Sigmoid colon (tissue), 6 donors: ENCODE measurements at regions not wholly inside any gene's neighbourhood (a gene's known extent, or its start where the extent isn't known, plus 50 kb on each side); places are given as distances from the start of the nearest gene placed in this dataset.
"Not testable (repeated sequence)": the region's sequence is repeated elsewhere in the genome, so short reads cannot be mapped to it uniquely, and the experiment has no call there.

ENCODE experiments used
- DNase-seq: peaks from one replicate; pipeline ENCODE4 v3.0.0-alpha.2; 2019
- H3K27ac ChIP-seq, 4 donors: fragments of 200-600 bp; sonication (generic); one replicate each; pipeline ENCODE4 v1.5.1; 2016 to 2019; ENCODE audit warnings: mild to moderate bottlenecking in 1 of 4
- H3K27me3 ChIP-seq, 3 donors: fragments of 200-600 bp; sonication (generic); one replicate each; pipeline ENCODE4 v1.5.1; 2019; ENCODE audit warnings: mild to moderate bottlenecking in 1 of 3
- H3K36me3 ChIP-seq, 4 donors: fragments of 200-600 bp; sonication (generic); one replicate each; pipeline ENCODE4 v1.5.1; 2016 to 2019
- H3K4me1 ChIP-seq, 4 donors: fragments of 200-600 bp; sonication (generic); one replicate each; pipeline ENCODE4 v1.5.1; 2017 to 2019
- H3K4me3 ChIP-seq, 4 donors: fragments of 200-600 bp; sonication (generic); one replicate each; pipeline ENCODE4 v1.5.1; 2017 to 2019; ENCODE audit warnings: mild to moderate bottlenecking in 2 of 4, moderate library complexity in 1 of 4
- H3K9me3 ChIP-seq, 4 donors: fragments of 200-600 bp in 3 of 4; sonication (generic) in 3 of 4; one replicate each; pipeline versions ENCODE4 v1.5.1 to v1.6.1; 2013 to 2019
- EP300 ChIP-seq, 4 donors: sonication (generic); formaldehyde crosslinking; IDR thresholded peaks; one replicate each; pipeline ENCODE4 v1.6.1; 2017; ENCODE audit warnings: antibody characterized with exemption in 4 of 4
- POLR2A ChIP-seq, 2 donors: fragments of 450-650 bp; IDR thresholded peaks; one replicate each; pipeline ENCODE4 v1.6.1; 2016; ENCODE audit warnings: antibody characterized with exemption in 2 of 2, mild to moderate bottlenecking in 2 of 2, moderate library complexity in 2 of 2
- POLR2AphosphoS5 ChIP-seq, 4 donors: sonication (generic); formaldehyde crosslinking; IDR thresholded peaks; one replicate each; pipeline ENCODE4 v1.6.1; 2017; ENCODE audit warnings: antibody characterized with exemption in 4 of 4
- WGBS, 2 donors: extraction: QIAGEN DNeasy Blood & Tissue Kit; methylation state at CpG; one replicate each; pipeline ENCODE4 v1.1.7; 2013; 5-methylcytosine and 5-hydroxymethylcytosine counted together
- intact Hi-C: fragments of 100-400 bp; cut with DNase I; formaldehyde crosslinking; loops from one replicate; pipeline ENCODE4 v1.15.1; 2023
- TF ChIP-seq, protein P1 (sequence below), 4 experiments: fragments of 450-650 bp in 3 of 4; fragments of 200-600 bp in 1 of 4; IDR thresholded peaks; one replicate each; pipeline ENCODE4 v1.5.1; 2016 to 2019; ENCODE audit warnings: antibody characterized with exemption in 4 of 4, mild to moderate bottlenecking in 3 of 4, moderate library complexity in 2 of 4
- donor health status: healthy with polysubstance abuse.
- donor health status: healthy.

GRCh38 chr5:58314356-58315210 is 145.3 kb downstream of the PLK2 start:
- no peaks in the 10 kb centered on the region for H3K4me1 ChIP-seq
- 65 to 81% methylated on average over 4 of the region's 4 CpGs for WGBS, 2 donors
- H3K27me3 ChIP-seq: no peaks in the 10 kb centered on the region
- intact Hi-C loops: no loop called here
- no peak overlapping the region for H3K4me3 ChIP-seq
- DNase-seq: no peak
- no peaks in the 10 kb centered on the region for H3K9me3 ChIP-seq
- no peaks in the 10 kb centered on the region for H3K36me3 ChIP-seq
- H3K27ac ChIP-seq: no peak overlapping the region
- no peak for TF ChIP-seq EP300 (IDR thresholded peaks at IDR 0.05)
- TF ChIP-seq, protein P1, sequence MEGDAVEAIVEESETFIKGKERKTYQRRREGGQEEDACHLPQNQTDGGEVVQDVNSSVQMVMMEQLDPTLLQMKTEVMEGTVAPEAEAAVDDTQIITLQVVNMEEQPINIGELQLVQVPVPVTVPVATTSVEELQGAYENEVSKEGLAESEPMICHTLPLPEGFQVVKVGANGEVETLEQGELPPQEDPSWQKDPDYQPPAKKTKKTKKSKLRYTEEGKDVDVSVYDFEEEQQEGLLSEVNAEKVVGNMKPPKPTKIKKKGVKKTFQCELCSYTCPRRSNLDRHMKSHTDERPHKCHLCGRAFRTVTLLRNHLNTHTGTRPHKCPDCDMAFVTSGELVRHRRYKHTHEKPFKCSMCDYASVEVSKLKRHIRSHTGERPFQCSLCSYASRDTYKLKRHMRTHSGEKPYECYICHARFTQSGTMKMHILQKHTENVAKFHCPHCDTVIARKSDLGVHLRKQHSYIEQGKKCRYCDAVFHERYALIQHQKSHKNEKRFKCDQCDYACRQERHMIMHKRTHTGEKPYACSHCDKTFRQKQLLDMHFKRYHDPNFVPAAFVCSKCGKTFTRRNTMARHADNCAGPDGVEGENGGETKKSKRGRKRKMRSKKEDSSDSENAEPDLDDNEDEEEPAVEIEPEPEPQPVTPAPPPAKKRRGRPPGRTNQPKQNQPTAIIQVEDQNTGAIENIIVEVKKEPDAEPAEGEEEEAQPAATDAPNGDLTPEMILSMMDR (IDR thresholded peaks at IDR 0.05): no peak

DNA sequence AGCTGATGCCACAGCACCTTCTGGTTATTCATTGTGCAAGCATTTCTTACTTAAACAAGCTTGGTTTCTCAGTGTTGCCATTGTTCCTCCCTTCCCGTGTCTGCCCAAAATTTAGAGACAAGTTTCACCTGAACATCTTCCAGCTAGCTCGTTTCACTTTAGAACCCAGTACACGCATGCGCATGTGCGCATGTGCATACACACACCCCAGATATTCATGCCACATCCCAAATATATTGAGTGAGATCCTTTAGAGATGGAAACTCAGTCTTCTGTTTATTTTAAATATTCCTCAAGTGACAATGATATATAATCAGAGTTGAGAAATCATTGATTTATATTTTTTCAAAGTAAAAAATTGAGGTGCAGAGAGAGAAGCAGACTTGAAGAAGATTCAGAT is 147.6 kb downstream of the PLK2 start:
- no peaks in the 10 kb centered on the region for H3K36me3 ChIP-seq
- no peak for DNase-seq
- H3K9me3 ChIP-seq: no peaks in the 10 kb centered on the region
- no peak for TF ChIP-seq POLR2AphosphoS5 (IDR thresholded peaks at IDR 0.05)
- TF ChIP-seq POLR2A (IDR thresholded peaks at IDR 0.05): no peak
- TF ChIP-seq, protein P1 (IDR thresholded peaks at IDR 0.05): no peak
- no peak for TF ChIP-seq EP300 (IDR thresholded peaks at IDR 0.05)
- no peak overlapping the region for H3K4me3 ChIP-seq
- no peak overlapping the region for H3K27ac ChIP-seq
- H3K27me3 ChIP-seq: no peaks in the 10 kb centered on the region
- WGBS, 2 donors: 81 to 84% methylated on average over 5 of the region's 5 CpGs
- H3K4me1 ChIP-seq: no peaks in the 10 kb centered on the region
- intact Hi-C loops: no loop called here

GRCh38 chr5:58311526-58311925 is 148.4 kb downstream of the PLK2 start:
- no peak for DNase-seq
- no peak for TF ChIP-seq POLR2A (IDR thresholded peaks at IDR 0.05)
- TF ChIP-seq POLR2AphosphoS5 (IDR thresholded peaks at IDR 0.05): no peak
- no peak for TF ChIP-seq EP300 (IDR thresholded peaks at IDR 0.05)
- TF ChIP-seq, protein P1 (IDR thresholded peaks at IDR 0.05): no peak
- Histone ChIP-seq H3K4me3 (no peak overlapping the region), H3K27ac (no peak overlapping the region), H3K27me3 (no peaks in the 10 kb centered on the region), H3K4me1 (no peaks in the 10 kb centered on the region), H3K36me3 (no peaks in the 10 kb centered on the region), H3K9me3 (no peaks in the 10 kb centered on the region)
- intact Hi-C loops: no loop called here
- 87 to 91% methylated on average over 3 of the region's 3 CpGs for WGBS, 2 donors

- H3K4me1 ChIP-seq, H3K4me3 ChIP-seq, H3K36me3 ChIP-seq, DNase-seq, intact Hi-C loops, H3K9me3 ChIP-seq, H3K27me3 ChIP-seq, H3K27ac ChIP-seq: not testable (repeated sequence)
- 55 to 82% methylated on average over 2 of the region's 2 CpGs for WGBS, 2 donors
Observed at GRCh38 chr5:58308384-58308783, 151.5 kb downstream of the PLK2 start.

GRCh38 chr5:58300346-58300895 is 159.5 kb downstream of the PLK2 start:
- TF ChIP-seq, protein P1 (IDR thresholded peaks at IDR 0.05): no peak
- Histone ChIP-seq H3K4me3 (no peak overlapping the region), H3K27ac (no peak overlapping the region), H3K27me3 (no peaks in the 10 kb centered on the region), H3K4me1 (no peaks in the 10 kb centered on the region), H3K36me3 (no peaks in the 10 kb centered on the region), H3K9me3 (no peaks in the 10 kb centered on the region)
- DNase-seq: no peak
- intact Hi-C loops: no loop called here
- WGBS, 2 donors: 79 to 83% methylated on average over 2 of the region's 2 CpGs
